Vagina (tissue), 2 donors: ENCODE measurements at regions not wholly inside any gene's neighbourhood (a gene's known extent, or its start where the extent isn't known, plus 50 kb on each side); places are given as distances from the start of the nearest gene placed in this dataset.

ENCODE experiments used
- POLR2A ChIP-seq, 2 donors: fragments of 450-650 bp; IDR thresholded peaks; one replicate each; pipeline ENCODE4 v1.6.1; 2017; ENCODE audit warnings: antibody characterized with exemption in 2 of 2, mild to moderate bottlenecking in 2 of 2, moderate library complexity in 2 of 2
- TF ChIP-seq, protein P1 (sequence below), 3 experiments: fragments of 450-650 bp in 2 of 3; fragments of 200-600 bp in 1 of 3; sonication (generic) in 1 of 3; IDR thresholded peaks; one replicate each; pipeline ENCODE4 v1.5.1; 2017 to 2019; ENCODE audit warnings: antibody characterized with exemption in 3 of 3, mild to moderate bottlenecking in 2 of 3, moderate library complexity in 2 of 3

GRCh38 chr5:5782402-5782801, 359.9 kb downstream of the ICE1 start:
- no peak for TF ChIP-seq POLR2A (IDR thresholded peaks at IDR 0.05)
- TF ChIP-seq, protein P1, sequence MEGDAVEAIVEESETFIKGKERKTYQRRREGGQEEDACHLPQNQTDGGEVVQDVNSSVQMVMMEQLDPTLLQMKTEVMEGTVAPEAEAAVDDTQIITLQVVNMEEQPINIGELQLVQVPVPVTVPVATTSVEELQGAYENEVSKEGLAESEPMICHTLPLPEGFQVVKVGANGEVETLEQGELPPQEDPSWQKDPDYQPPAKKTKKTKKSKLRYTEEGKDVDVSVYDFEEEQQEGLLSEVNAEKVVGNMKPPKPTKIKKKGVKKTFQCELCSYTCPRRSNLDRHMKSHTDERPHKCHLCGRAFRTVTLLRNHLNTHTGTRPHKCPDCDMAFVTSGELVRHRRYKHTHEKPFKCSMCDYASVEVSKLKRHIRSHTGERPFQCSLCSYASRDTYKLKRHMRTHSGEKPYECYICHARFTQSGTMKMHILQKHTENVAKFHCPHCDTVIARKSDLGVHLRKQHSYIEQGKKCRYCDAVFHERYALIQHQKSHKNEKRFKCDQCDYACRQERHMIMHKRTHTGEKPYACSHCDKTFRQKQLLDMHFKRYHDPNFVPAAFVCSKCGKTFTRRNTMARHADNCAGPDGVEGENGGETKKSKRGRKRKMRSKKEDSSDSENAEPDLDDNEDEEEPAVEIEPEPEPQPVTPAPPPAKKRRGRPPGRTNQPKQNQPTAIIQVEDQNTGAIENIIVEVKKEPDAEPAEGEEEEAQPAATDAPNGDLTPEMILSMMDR (IDR thresholded peaks at IDR 0.05), result no peak
